H9 (cell line): ENCODE measurements at regions not wholly inside any gene's neighbourhood (a gene's known extent, or its start where the extent isn't known, plus 50 kb on each side); places are given as distances from the start of the nearest gene placed in this dataset.

Source experiments
- DNase-seq: peaks from one replicate; pipeline ENCODE4 v3.0.0-alpha.2; 2017
- H2AFZ ChIP-seq: one replicate; pipeline ENCODE4 v1.6.1; 2013; ENCODE audit warnings: mild to moderate bottlenecking, low read length, control low read depth, moderate library complexity
- H2AK5ac ChIP-seq: 2 replicates; pipeline ENCODE4 v1.6.1; 2013; ENCODE audit warnings: low read length, control low read depth, mixed read lengths; ENCODE audit not compliant: insufficient read length
- H2BK120ac ChIP-seq: one replicate; pipeline ENCODE4 v1.6.1; 2013; ENCODE audit warnings: low read depth, mild to moderate bottlenecking, low read length, control low read depth, inconsistent platforms; ENCODE audit not compliant: poor library complexity, severe bottlenecking
- H2BK12ac ChIP-seq: 2 replicates; pipeline ENCODE4 v1.6.1; 2013; ENCODE audit warnings: low read length, control low read depth, mixed read lengths, low read depth; ENCODE audit not compliant: insufficient read length
- H2BK15ac ChIP-seq: 2 replicates; pipeline ENCODE4 v1.6.1; 2013; ENCODE audit warnings: low read depth, low read length, control low read depth
- H2BK20ac ChIP-seq: one replicate; pipeline ENCODE4 v1.6.1; 2013; ENCODE audit warnings: low read depth, mild to moderate bottlenecking, low read length, control low read depth, inconsistent platforms; ENCODE audit not compliant: poor library complexity, severe bottlenecking
- H2BK5ac ChIP-seq: 2 replicates; pipeline ENCODE4 v1.6.1; 2013; ENCODE audit warnings: low read length, control low read depth, mixed read lengths; ENCODE audit not compliant: insufficient read length
- H3K14ac ChIP-seq: 2 replicates; pipeline ENCODE4 v1.6.1; 2013; ENCODE audit warnings: low read length, control low read depth; ENCODE audit not compliant: insufficient read depth
- H3K18ac ChIP-seq: 2 replicates; pipeline ENCODE4 v1.6.1; 2013; ENCODE audit warnings: low read depth, mild to moderate bottlenecking, mixed read lengths, low read length, control low read depth; ENCODE audit not compliant: insufficient read length
- H3K23ac ChIP-seq: 2 replicates; pipeline ENCODE4 v1.6.1; 2013; ENCODE audit warnings: low read length, control low read depth, mixed read lengths, low read depth; ENCODE audit not compliant: insufficient read length
- H3K23me2 ChIP-seq: 2 replicates; pipeline ENCODE4 v1.6.1; 2013; ENCODE audit warnings: low read depth, mild to moderate bottlenecking, mixed read lengths, low read length, control low read depth; ENCODE audit not compliant: insufficient read length, poor library complexity, severe bottlenecking
- H3K27ac ChIP-seq: 2 replicates; pipeline ENCODE4 v1.5.1; 2013; ENCODE audit warnings: low read length, control low read depth, mixed read lengths, low read depth; ENCODE audit not compliant: insufficient read length
- H3K27me3 ChIP-seq: 2 replicates; pipeline ENCODE4 v1.6.1; 2013; ENCODE audit warnings: low read length, control low read depth, inconsistent platforms; ENCODE audit not compliant: insufficient read depth
- H3K4ac ChIP-seq: 2 replicates; pipeline ENCODE4 v1.6.1; 2013; ENCODE audit warnings: low read depth, mild to moderate bottlenecking, control low read depth, inconsistent platforms, low read length, moderate library complexity
- H3K4me1 ChIP-seq: 2 replicates; pipeline ENCODE4 v1.6.1; 2013; ENCODE audit warnings: low read length, control low read depth, inconsistent platforms; ENCODE audit not compliant: insufficient read depth
- H3K4me2 ChIP-seq: 2 replicates; pipeline ENCODE4 v1.6.1; 2013; ENCODE audit warnings: low read length, control low read depth, mixed read lengths; ENCODE audit not compliant: insufficient read length, insufficient read depth
- H3K56ac ChIP-seq: 2 replicates; pipeline ENCODE4 v1.6.1; 2013; ENCODE audit warnings: low read depth, mild to moderate bottlenecking, mixed read lengths, low read length, control low read depth; ENCODE audit not compliant: insufficient read length
- H3K79me1 ChIP-seq: 2 replicates; pipeline ENCODE4 v1.6.1; 2013; ENCODE audit warnings: low read depth, mild to moderate bottlenecking, moderate library complexity, low read length, control low read depth, inconsistent platforms; ENCODE audit not compliant: insufficient read depth, poor library complexity, severe bottlenecking
- H3K79me2 ChIP-seq: 2 replicates; pipeline ENCODE4 v1.6.1; 2013; ENCODE audit warnings: low read length, control low read depth, inconsistent platforms; ENCODE audit not compliant: insufficient read depth
- H3K9ac ChIP-seq: 2 replicates; pipeline ENCODE4 v1.6.1; 2013; ENCODE audit warnings: low read length, control low read depth, mixed read lengths; ENCODE audit not compliant: insufficient read length; ENCODE audit errors: extremely low read depth
- H3K9me3 ChIP-seq: one replicate; pipeline ENCODE4 v1.6.1; 2013; ENCODE audit warnings: low read depth, low read length, inconsistent platforms; ENCODE audit not compliant: control insufficient read depth
- H3T11ph ChIP-seq: one replicate; pipeline ENCODE4 v1.6.1; 2013; ENCODE audit warnings: mild to moderate bottlenecking, low read length, control low read depth, inconsistent platforms
- H4K20me1 ChIP-seq: one replicate; pipeline ENCODE4 v1.6.1; 2013; ENCODE audit not compliant: control insufficient read depth, insufficient read length, insufficient read depth
- H4K5ac ChIP-seq: 2 replicates; pipeline ENCODE4 v1.6.1; 2013; ENCODE audit warnings: low read depth, mild to moderate bottlenecking, mixed read lengths, low read length, control low read depth; ENCODE audit not compliant: insufficient read length
- H4K8ac ChIP-seq: replicated peaks from 2 replicates; pipeline ENCODE4 v1.6.1; 2013; ENCODE audit warnings: low read length, control low read depth, mixed read lengths, low read depth; ENCODE audit not compliant: insufficient read length
- H4K91ac ChIP-seq: 2 replicates; pipeline ENCODE4 v1.6.1; 2013; ENCODE audit warnings: low read depth, mild to moderate bottlenecking, moderate library complexity, mixed read lengths, low read length, control low read depth; ENCODE audit not compliant: insufficient read length
- H3K27ac Mint-ChIP-seq, 3 experiments: 2 replicates in 2 of 3; 3 replicates in 1 of 3; pipeline ENCODE4 v1.8.0; 2020 to 2021; ENCODE audit warnings: mixed read lengths in 3 of 3, mild to moderate bottlenecking in 1 of 3, moderate library complexity in 1 of 3
- H3K27me3 Mint-ChIP-seq: 2 replicates; pipeline ENCODE4 v1.8.0; 2021; ENCODE audit warnings: low read depth, mild to moderate bottlenecking, moderate library complexity, mixed read lengths
- H3K36me3 Mint-ChIP-seq, 3 experiments: 2 replicates in 2 of 3; 3 replicates in 1 of 3; pipeline ENCODE4 v1.8.0; 2020 to 2021; ENCODE audit warnings: low read depth in 3 of 3, mixed read lengths in 3 of 3; ENCODE audit not compliant: insufficient read depth in 1 of 3
- H3K4me1 Mint-ChIP-seq, 2 experiments: 2 replicates each; pipeline ENCODE4 v1.8.0; 2020; ENCODE audit warnings: mixed read lengths in 2 of 2
- H3K4me3 Mint-ChIP-seq, 2 experiments: 2 replicates in 1 of 2; 3 replicates in 1 of 2; pipeline ENCODE4 v1.8.0; 2020 to 2021; ENCODE audit warnings: mild to moderate bottlenecking in 2 of 2, mixed read lengths in 2 of 2, moderate library complexity in 1 of 2
- H3K9me3 Mint-ChIP-seq, 2 experiments: 2 replicates in 1 of 2; 3 replicates in 1 of 2; pipeline ENCODE4 v1.8.0; 2020; ENCODE audit warnings: mild to moderate bottlenecking in 2 of 2, mixed read lengths in 2 of 2, moderate library complexity in 1 of 2
- WGBS: extraction: QIAGEN DNeasy Blood & Tissue Kit; methylation state at CpG from one replicate; pipeline ENCODE4 v1.1.7; 2013; ENCODE audit warnings: missing lambda C conversion rate, low lambda C conversion rate, mixed read lengths; ENCODE audit not compliant: insufficient read length; ENCODE audit errors: extremely low coverage; 5-methylcytosine and 5-hydroxymethylcytosine counted together
- TF ChIP-seq, protein P1 (sequence below): fragments of 200-600 bp; sonication (generic); conservative IDR thresholded peaks from 3 replicates; pipeline ENCODE4 v1.8.0; 2021; ENCODE audit warnings: antibody characterized with exemption, mild to moderate bottlenecking

DNA sequence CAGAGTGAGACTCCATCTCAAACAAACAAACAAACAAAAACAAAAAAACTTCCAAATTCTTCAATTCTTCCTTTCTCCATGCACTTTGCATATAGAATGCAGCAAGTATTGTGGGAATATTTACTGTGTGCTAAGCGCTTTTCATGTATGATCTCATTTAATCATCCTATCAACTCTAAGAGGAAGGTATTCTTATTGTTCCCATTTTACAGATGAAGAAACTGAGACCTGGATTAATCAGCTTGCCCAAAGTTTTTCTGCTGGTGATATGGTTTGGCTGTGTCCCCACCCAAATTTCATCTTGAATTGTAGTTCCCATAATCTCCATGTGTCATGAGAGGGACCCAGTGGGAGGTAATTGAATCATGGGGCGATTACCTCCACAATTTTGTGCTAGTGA is 56.6 kb upstream of the KCNG1 start:
- Histone ChIP-seq H3K23me2 (no peaks in the 10 kb centered on the region), H3K23ac (no peak overlapping the region), H2BK120ac (no peak overlapping the region), H3T11ph (no peak overlapping the region), H3K79me2 (no peaks in the 10 kb centered on the region), H4K20me1 (no peaks in the 10 kb centered on the region), H2AFZ (no peak overlapping the region), H2AK5ac (no peak overlapping the region), H2BK5ac (no peak overlapping the region), H3K79me1 (no peaks in the 10 kb centered on the region), H4K91ac (no peak overlapping the region), H4K8ac (no peak overlapping the region), H3K9me3 (no peaks in the 10 kb centered on the region), H2BK20ac (no peak overlapping the region), H3K4me2 (no peak overlapping the region), H3K18ac (no peak overlapping the region), H4K5ac (no peak overlapping the region), H3K27me3 (no peaks in the 10 kb centered on the region), H3K27ac (no peak overlapping the region), H2BK12ac (no peak overlapping the region), H3K4ac (no peak overlapping the region), H3K4me1 (no peaks in the 10 kb centered on the region; the same call in 1 of the 2 replicates), H2BK15ac (no peak overlapping the region), H3K9ac (no peak overlapping the region), H3K56ac (no peak overlapping the region), H3K14ac (no peak overlapping the region)
- no peaks in the 10 kb centered on the region for H3K9me3 Mint-ChIP-seq
- no peak for DNase-seq
- no peak overlapping the region for H3K4me3 Mint-ChIP-seq
- no peak overlapping the region for H3K27ac Mint-ChIP-seq
- WGBS: no CpG with 5 or more reads among the region's 2 CpGs
- H3K36me3 Mint-ChIP-seq: no peaks in the 10 kb centered on the region
- peaks cover 16 to 18% of the 10 kb centered on the region in 2 experiments for H3K4me1 Mint-ChIP-seq
- TF ChIP-seq, protein P1, sequence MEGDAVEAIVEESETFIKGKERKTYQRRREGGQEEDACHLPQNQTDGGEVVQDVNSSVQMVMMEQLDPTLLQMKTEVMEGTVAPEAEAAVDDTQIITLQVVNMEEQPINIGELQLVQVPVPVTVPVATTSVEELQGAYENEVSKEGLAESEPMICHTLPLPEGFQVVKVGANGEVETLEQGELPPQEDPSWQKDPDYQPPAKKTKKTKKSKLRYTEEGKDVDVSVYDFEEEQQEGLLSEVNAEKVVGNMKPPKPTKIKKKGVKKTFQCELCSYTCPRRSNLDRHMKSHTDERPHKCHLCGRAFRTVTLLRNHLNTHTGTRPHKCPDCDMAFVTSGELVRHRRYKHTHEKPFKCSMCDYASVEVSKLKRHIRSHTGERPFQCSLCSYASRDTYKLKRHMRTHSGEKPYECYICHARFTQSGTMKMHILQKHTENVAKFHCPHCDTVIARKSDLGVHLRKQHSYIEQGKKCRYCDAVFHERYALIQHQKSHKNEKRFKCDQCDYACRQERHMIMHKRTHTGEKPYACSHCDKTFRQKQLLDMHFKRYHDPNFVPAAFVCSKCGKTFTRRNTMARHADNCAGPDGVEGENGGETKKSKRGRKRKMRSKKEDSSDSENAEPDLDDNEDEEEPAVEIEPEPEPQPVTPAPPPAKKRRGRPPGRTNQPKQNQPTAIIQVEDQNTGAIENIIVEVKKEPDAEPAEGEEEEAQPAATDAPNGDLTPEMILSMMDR: no peak
- H3K27me3 Mint-ChIP-seq: peaks cover 13% of the 10 kb centered on the region
